Peyer's patch (tissue), 4 donors: ENCODE measurements at regions not wholly inside any gene's neighbourhood (a gene's known extent, or its start where the extent isn't known, plus 50 kb on each side); places are given as distances from the start of the nearest gene placed in this dataset.

ENCODE experiments used
- POLR2A ChIP-seq, 2 donors: fragments of 450-650 bp; IDR thresholded peaks; one replicate each; pipeline ENCODE4 v1.5.1; 2017; ENCODE audit warnings: antibody characterized with exemption in 2 of 2, mild to moderate bottlenecking in 2 of 2, moderate library complexity in 2 of 2
- TF ChIP-seq, protein P1 (sequence below), 6 experiments: fragments of 450-650 bp in 4 of 6; fragments of 200-600 bp in 2 of 6; sonication (generic) in 1 of 6; IDR thresholded peaks; one replicate each; pipeline ENCODE4 v1.5.1; 2017 to 2019; ENCODE audit warnings: antibody characterized with exemption in 6 of 6, mild to moderate bottlenecking in 3 of 6, moderate library complexity in 1 of 6

DNA sequence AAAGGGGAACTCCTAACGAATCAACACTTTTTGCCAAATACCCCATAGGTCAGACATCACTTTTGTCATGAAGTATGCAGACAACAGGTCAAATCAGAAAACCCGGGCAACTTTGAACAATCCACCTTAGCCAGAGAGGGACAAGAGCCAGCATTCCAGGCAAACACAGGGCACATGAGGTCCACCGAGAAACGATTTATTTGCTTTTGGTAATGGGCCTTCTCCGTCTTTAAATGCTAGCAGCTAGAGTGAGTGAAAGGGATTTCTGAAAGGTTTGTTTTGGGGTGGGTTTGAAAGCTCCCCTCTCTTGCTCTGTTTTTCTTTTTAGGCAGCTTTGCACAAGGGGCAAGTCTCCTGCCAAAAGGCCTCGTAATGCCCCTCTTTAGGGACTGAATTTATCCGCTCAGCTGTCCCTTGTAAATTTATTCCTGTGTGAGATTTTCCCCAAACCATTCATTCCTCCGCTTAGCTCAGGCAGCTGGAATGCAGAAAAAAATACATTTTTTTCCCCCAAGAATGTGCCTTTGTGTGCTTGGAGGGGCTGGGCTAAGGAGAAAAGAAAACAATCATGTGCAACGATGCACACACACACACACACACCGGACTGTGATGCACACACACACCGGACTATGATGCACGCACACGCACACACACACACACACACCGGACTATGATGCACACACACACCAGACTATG lies 196.9 kb downstream of the SNX19 start:
- TF ChIP-seq, protein P1, sequence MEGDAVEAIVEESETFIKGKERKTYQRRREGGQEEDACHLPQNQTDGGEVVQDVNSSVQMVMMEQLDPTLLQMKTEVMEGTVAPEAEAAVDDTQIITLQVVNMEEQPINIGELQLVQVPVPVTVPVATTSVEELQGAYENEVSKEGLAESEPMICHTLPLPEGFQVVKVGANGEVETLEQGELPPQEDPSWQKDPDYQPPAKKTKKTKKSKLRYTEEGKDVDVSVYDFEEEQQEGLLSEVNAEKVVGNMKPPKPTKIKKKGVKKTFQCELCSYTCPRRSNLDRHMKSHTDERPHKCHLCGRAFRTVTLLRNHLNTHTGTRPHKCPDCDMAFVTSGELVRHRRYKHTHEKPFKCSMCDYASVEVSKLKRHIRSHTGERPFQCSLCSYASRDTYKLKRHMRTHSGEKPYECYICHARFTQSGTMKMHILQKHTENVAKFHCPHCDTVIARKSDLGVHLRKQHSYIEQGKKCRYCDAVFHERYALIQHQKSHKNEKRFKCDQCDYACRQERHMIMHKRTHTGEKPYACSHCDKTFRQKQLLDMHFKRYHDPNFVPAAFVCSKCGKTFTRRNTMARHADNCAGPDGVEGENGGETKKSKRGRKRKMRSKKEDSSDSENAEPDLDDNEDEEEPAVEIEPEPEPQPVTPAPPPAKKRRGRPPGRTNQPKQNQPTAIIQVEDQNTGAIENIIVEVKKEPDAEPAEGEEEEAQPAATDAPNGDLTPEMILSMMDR (IDR thresholded peaks at IDR 0.05) = no peak
- TF ChIP-seq POLR2A (IDR thresholded peaks at IDR 0.05) = no peak
